Naive thymus-derived CD4-positive, alpha-beta T cell (primary cell): ENCODE measurements at regions not wholly inside any gene's neighbourhood (a gene's known extent, or its start where the extent isn't known, plus 50 kb on each side); places are given as distances from the start of the nearest gene placed in this dataset.
A peak's percentile ranks its signal among the peaks of the same experiment; 100 is the strongest.

Source experiments
- ATAC-seq: fragments of 150-1000 bp; cut with Tn5 transposase; 2 replicates; pipeline ENCODE4 v1.10.0; 2021; ENCODE audit warnings: mild to moderate bottlenecking, moderate library complexity
- CTCF ChIA-PET: fragments of 350-600 bp; sonication (Branson Sonifier 250); formaldehyde crosslinking; loops from one replicate; lab custom pipeline; 2021; ENCODE audit warnings: antibody characterized with exemption; lab: Charles Lee
- POLR2A ChIA-PET: fragments of 350-600 bp; sonication (Branson Sonifier 250); formaldehyde crosslinking; loops from one replicate; lab custom pipeline; 2021; ENCODE audit warnings: antibody characterized with exemption, inconsistent platforms; lab: Charles Lee
- DNase-seq, 9 donors: peaks; one replicate each; pipeline versions ENCODE4 v3.0.0 to v3.0.0-alpha.2; 2020 to 2022; ENCODE audit warnings: mixed read lengths in 1 of 9
- H3K27ac ChIP-seq: one replicate; pipeline ENCODE4 v1.7.0; 2013; ENCODE audit warnings: mild to moderate bottlenecking, low read depth, low read length, moderate library complexity
- H3K27me3 ChIP-seq, 2 donors: one replicate each; pipeline ENCODE4 v1.7.0; 2013; ENCODE audit warnings: low read length in 2 of 2, mild to moderate bottlenecking in 2 of 2, moderate library complexity in 2 of 2; ENCODE audit not compliant: control insufficient read depth in 2 of 2, insufficient read depth in 2 of 2
- H3K36me3 ChIP-seq, 3 experiments: 1 replicate in 2 of 3; 2 replicates in 1 of 3; pipeline ENCODE4 v1.7.0; 2013; ENCODE audit warnings: low read length in 3 of 3, mild to moderate bottlenecking in 3 of 3, moderate library complexity in 1 of 3; ENCODE audit not compliant: insufficient read depth in 3 of 3, control insufficient read depth in 2 of 3
- H3K4me1 ChIP-seq, 2 donors: one replicate each; pipeline ENCODE4 v1.7.0; 2013; ENCODE audit warnings: low read length in 2 of 2, mild to moderate bottlenecking in 2 of 2, moderate library complexity in 1 of 2; ENCODE audit not compliant: control insufficient read depth in 2 of 2, insufficient read depth in 2 of 2
- H3K4me3 ChIP-seq: 2 replicates; pipeline ENCODE4 v1.7.0; 2013; ENCODE audit warnings: mild to moderate bottlenecking, low read length
- H3K9me3 ChIP-seq, 3 experiments: 1 replicate in 2 of 3; 2 replicates in 1 of 3; pipeline ENCODE4 v1.7.0; 2013; ENCODE audit warnings: low read length in 3 of 3; ENCODE audit not compliant: control insufficient read depth in 2 of 3
- H3K27ac Mint-ChIP-seq, 9 donors: one replicate each; pipeline ENCODE4 v1.8.0; 2020 to 2022; ENCODE audit warnings: mixed read lengths in 9 of 9, mild to moderate bottlenecking in 8 of 9, moderate library complexity in 5 of 9, inconsistent platforms in 2 of 9
- H3K27me3 Mint-ChIP-seq, 5 donors: one replicate each; pipeline ENCODE4 v1.8.0; 2021 to 2022; ENCODE audit warnings: mixed read lengths in 5 of 5, mild to moderate bottlenecking in 1 of 5
- H3K36me3 Mint-ChIP-seq, 5 donors: one replicate each; pipeline ENCODE4 v1.8.0; 2020 to 2022; ENCODE audit warnings: mixed read lengths in 5 of 5, mild to moderate bottlenecking in 3 of 5, inconsistent platforms in 1 of 5
- H3K4me1 Mint-ChIP-seq, 7 donors: one replicate each; pipeline ENCODE4 v1.8.0; 2020 to 2022; ENCODE audit warnings: mixed read lengths in 7 of 7, mild to moderate bottlenecking in 3 of 7, inconsistent platforms in 1 of 7
- H3K4me3 Mint-ChIP-seq, 10 donors: one replicate each; pipeline ENCODE4 v1.8.0; 2020 to 2022; ENCODE audit warnings: mild to moderate bottlenecking in 10 of 10, mixed read lengths in 10 of 10, moderate library complexity in 6 of 10, inconsistent platforms in 2 of 10
- H3K9me3 Mint-ChIP-seq, 11 donors: one replicate each; pipeline ENCODE4 v1.8.0; 2020 to 2022; ENCODE audit warnings: mixed read lengths in 11 of 11, mild to moderate bottlenecking in 4 of 11, inconsistent platforms in 1 of 11, moderate library complexity in 1 of 11
- intact Hi-C, 2 donors: fragments of 100-400 bp; cut with micrococcal nuclease; formaldehyde crosslinking; loops; one replicate each; pipeline ENCODE4 v1.15.1; 2023

GRCh38 chr7:64098-64915 is 128.1 kb upstream of the FAM20C start:
- H3K27me3 Mint-ChIP-seq, result no peaks in the 10 kb centered on the region
- CTCF ChIA-PET, result interaction anchor here (0.6 kb wide), 1 partner anchor 1120 kb away, joined by 4 read pairs; no protein-coding TSS in a partner anchor
- no peak overlapping the region for H3K27ac Mint-ChIP-seq
- intact Hi-C loops, result no loop called here
- Histone ChIP-seq H3K27me3 (no peaks in the 10 kb centered on the region), H3K4me3 (no peak overlapping the region), H3K9me3 (no peaks in the 10 kb centered on the region), H3K4me1 (no peaks in the 10 kb centered on the region), H3K36me3 (no peaks in the 10 kb centered on the region), H3K27ac (no peak overlapping the region)
- peak; percentile 58 for ATAC-seq
- no peaks in the 10 kb centered on the region for H3K9me3 Mint-ChIP-seq
- POLR2A ChIA-PET, result no interaction called here
- H3K4me1 Mint-ChIP-seq, result no peaks in the 10 kb centered on the region
- no peak overlapping the region for H3K4me3 Mint-ChIP-seq
- no peak for DNase-seq
- no peaks in the 10 kb centered on the region for H3K36me3 Mint-ChIP-seq

DNA sequence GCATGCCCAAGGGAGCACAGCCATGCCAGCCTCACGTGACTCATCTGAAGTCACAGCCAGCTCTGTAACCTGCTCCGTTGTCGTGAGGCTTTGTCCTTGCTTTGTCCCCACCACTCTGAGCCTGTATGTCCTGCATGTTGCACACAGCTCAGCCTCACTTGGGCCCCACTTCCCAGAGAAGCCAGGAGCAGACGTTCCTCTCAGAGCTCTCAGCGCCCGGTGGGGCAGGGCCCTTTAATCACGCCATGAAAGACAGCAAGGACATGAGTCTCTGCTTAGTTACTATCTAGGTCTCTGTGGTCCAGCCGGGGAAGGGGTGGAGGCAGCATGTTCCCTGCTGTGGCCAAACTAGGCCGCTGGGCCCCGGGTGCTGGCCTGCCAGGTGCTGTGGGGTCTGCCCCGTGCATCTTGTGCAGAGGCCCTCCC is 127.4 kb upstream of the FAM20C start:
- ChIA-PET CTCF (no interaction called here), POLR2A (no interaction called here)
- Mint-ChIP-seq H3K27ac (no peak overlapping the region), H3K4me1 (no peaks in the 10 kb centered on the region), H3K9me3 (no peaks in the 10 kb centered on the region), H3K4me3 (no peak overlapping the region), H3K36me3 (no peaks in the 10 kb centered on the region), H3K27me3 (no peaks in the 10 kb centered on the region)
- no peak overlapping the region for H3K4me3 ChIP-seq
- H3K27me3 ChIP-seq, result no peaks in the 10 kb centered on the region
- H3K4me1 ChIP-seq, result no peaks in the 10 kb centered on the region
- DNase-seq (no peak), ATAC-seq (no peak)
- no peaks in the 10 kb centered on the region for H3K9me3 ChIP-seq
- H3K36me3 ChIP-seq, result no peaks in the 10 kb centered on the region
- H3K27ac ChIP-seq, result no peak overlapping the region
- intact Hi-C loops, result no loop called here

GRCh38 chr7:65554-65953 is 126.8 kb upstream of the FAM20C start:
- ATAC-seq, result no peak

GRCh38 chr7:66296-66695 is 126.1 kb upstream of the FAM20C start:
- POLR2A ChIA-PET, result no interaction called here
- no peaks in the 10 kb centered on the region for H3K4me1 Mint-ChIP-seq
- intact Hi-C loops, result no loop called here

More at GRCh38 chr7:65554-65953, 126.8 kb upstream of the FAM20C start:
- Mint-ChIP-seq H3K4me1 (no peaks in the 10 kb centered on the region), H3K9me3 (no peaks in the 10 kb centered on the region), H3K27ac (no peak overlapping the region), H3K4me3 (no peak overlapping the region), H3K36me3 (no peaks in the 10 kb centered on the region), H3K27me3 (no peaks in the 10 kb centered on the region)
- H3K4me1 ChIP-seq, result no peaks in the 10 kb centered on the region
- ChIA-PET CTCF (no interaction called here), POLR2A (no interaction called here)
- no peaks in the 10 kb centered on the region for H3K36me3 ChIP-seq
- intact Hi-C loops, result no loop called here
- no peak overlapping the region for H3K27ac ChIP-seq
- no peak for DNase-seq
- no peaks in the 10 kb centered on the region for H3K27me3 ChIP-seq
- no peak overlapping the region for H3K4me3 ChIP-seq
- no peaks in the 10 kb centered on the region for H3K9me3 ChIP-seq

GRCh38 chr7:66741-67140 is 125.6 kb upstream of the FAM20C start:
- ChIA-PET CTCF (no interaction called here), POLR2A (no interaction called here)
- Mint-ChIP-seq H3K4me1 (no peaks in the 10 kb centered on the region), H3K36me3 (no peaks in the 10 kb centered on the region), H3K27me3 (no peaks in the 10 kb centered on the region), H3K4me3 (no peak overlapping the region), H3K9me3 (no peaks in the 10 kb centered on the region), H3K27ac (no peak overlapping the region)
- Histone ChIP-seq H3K27me3 (no peaks in the 10 kb centered on the region), H3K27ac (no peak overlapping the region), H3K36me3 (no peaks in the 10 kb centered on the region), H3K4me3 (no peak overlapping the region), H3K9me3 (no peaks in the 10 kb centered on the region), H3K4me1 (no peaks in the 10 kb centered on the region)
- DNase-seq (no peak), ATAC-seq (no peak)
- intact Hi-C loops, result no loop called here

More at GRCh38 chr7:66296-66695, 126.1 kb upstream of the FAM20C start:
- DNase-seq (no peak), ATAC-seq (no peak)
- Histone ChIP-seq H3K4me1 (no peaks in the 10 kb centered on the region), H3K36me3 (no peaks in the 10 kb centered on the region), H3K27ac (no peak overlapping the region), H3K4me3 (no peak overlapping the region), H3K9me3 (no peaks in the 10 kb centered on the region), H3K27me3 (no peaks in the 10 kb centered on the region)
- no peak overlapping the region for H3K4me3 Mint-ChIP-seq
- H3K9me3 Mint-ChIP-seq, result no peaks in the 10 kb centered on the region
- CTCF ChIA-PET, result no interaction called here
- no peaks in the 10 kb centered on the region for H3K36me3 Mint-ChIP-seq
- H3K27ac Mint-ChIP-seq, result no peak overlapping the region
- no peaks in the 10 kb centered on the region for H3K27me3 Mint-ChIP-seq

- ATAC-seq (no peak), DNase-seq (no peak)
- Histone ChIP-seq H3K9me3 (no peaks in the 10 kb centered on the region), H3K36me3 (no peaks in the 10 kb centered on the region), H3K4me1 (no peaks in the 10 kb centered on the region), H3K27ac (no peak overlapping the region), H3K4me3 (no peak overlapping the region), H3K27me3 (no peaks in the 10 kb centered on the region)
- Mint-ChIP-seq H3K4me3 (no peak overlapping the region), H3K36me3 (no peaks in the 10 kb centered on the region), H3K9me3 (no peaks in the 10 kb centered on the region), H3K27ac (no peak overlapping the region), H3K4me1 (no peaks in the 10 kb centered on the region), H3K27me3 (no peaks in the 10 kb centered on the region)
- POLR2A ChIA-PET, result no interaction called here
- CTCF ChIA-PET, result no interaction called here
- intact Hi-C loops, result no loop called here
Observed at GRCh38 chr7:67661-68395, 124.5 kb upstream of the FAM20C start.

GRCh38 chr7:68629-69028 is 123.7 kb upstream of the FAM20C start:
- Mint-ChIP-seq H3K36me3 (no peaks in the 10 kb centered on the region), H3K27me3 (no peaks in the 10 kb centered on the region), H3K4me1 (no peaks in the 10 kb centered on the region), H3K27ac (no peak overlapping the region), H3K4me3 (no peak overlapping the region), H3K9me3 (no peaks in the 10 kb centered on the region)
- ChIA-PET POLR2A (no interaction called here), CTCF (no interaction called here)
- Histone ChIP-seq H3K9me3 (no peaks in the 10 kb centered on the region), H3K27me3 (no peaks in the 10 kb centered on the region), H3K4me1 (no peaks in the 10 kb centered on the region), H3K36me3 (no peaks in the 10 kb centered on the region), H3K4me3 (no peak overlapping the region), H3K27ac (no peak overlapping the region)
- intact Hi-C loops, result no loop called here
- ATAC-seq (no peak), DNase-seq (no peak)
